ENCODE measurements at regions not wholly inside any gene's neighbourhood (a gene's known extent, or its start where the extent isn't known, plus 50 kb on each side); places are given as distances from the start of the nearest gene placed in this dataset.

DNA sequence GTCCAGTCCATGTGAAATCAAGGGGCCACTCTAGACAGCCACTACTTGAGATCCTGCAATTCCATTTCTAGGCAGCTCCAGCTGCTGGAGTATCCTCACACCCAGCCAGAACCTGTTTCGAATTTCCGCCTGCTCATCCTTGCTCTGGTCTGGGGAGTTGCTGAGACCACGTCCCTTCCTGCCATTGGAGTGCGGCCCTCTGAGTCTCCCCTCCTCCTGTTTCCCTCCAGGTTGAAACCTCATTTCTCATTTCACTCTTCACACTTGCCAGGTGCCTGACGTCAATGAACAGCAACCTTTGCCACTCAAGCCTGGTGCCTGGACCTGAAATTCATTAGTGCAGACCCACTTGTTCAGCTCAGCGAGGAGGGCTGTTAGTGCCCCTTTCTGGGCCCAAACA, 307.5 kb upstream of the SHH start:
- H3K27me3 Mint-ChIP-seq = peaks cover 1% of the 10 kb centered on the region
- no peaks in the 10 kb centered on the region for H3K36me3 Mint-ChIP-seq (ENCODE audit: low read depth)
- no peaks in the 10 kb centered on the region for H3K4me1 Mint-ChIP-seq (ENCODE audit: low read depth)
- no peak overlapping the region for H3K4me3 Mint-ChIP-seq
- no peaks in the 10 kb centered on the region for H3K9me3 Mint-ChIP-seq
- H3K27ac Mint-ChIP-seq = no peak overlapping the region
- intact Hi-C loops (cut with micrococcal nuclease) = no loop called here

DNA sequence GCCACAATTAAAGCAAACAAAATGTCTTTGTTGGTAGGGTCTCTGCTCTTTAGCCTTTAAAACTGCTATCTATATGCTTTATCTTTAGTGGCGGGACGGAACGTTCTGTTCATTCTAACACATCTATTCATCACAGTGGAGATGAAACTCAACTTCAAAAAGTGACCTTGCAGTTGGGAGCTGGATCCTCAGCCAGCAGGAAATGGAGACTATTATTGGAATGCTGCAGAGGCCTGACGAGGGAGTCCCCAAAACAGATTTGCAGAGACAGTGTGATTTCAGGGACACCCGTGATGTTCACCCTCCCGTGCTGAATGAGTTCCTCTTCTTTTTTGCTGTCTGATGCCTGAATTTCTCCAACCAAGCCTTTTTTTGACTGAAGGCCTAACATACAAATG, 306.0 kb upstream of the SHH start:
- no peaks in the 10 kb centered on the region for H3K9me3 Mint-ChIP-seq
- H3K27me3 Mint-ChIP-seq = peaks cover 1% of the 10 kb centered on the region
- H3K27ac Mint-ChIP-seq = no peak overlapping the region
- no peak overlapping the region for H3K4me3 Mint-ChIP-seq
- H3K4me1 Mint-ChIP-seq (ENCODE audit: low read depth) = no peaks in the 10 kb centered on the region
- intact Hi-C loops (cut with micrococcal nuclease) = no loop called here
- no peaks in the 10 kb centered on the region for H3K36me3 Mint-ChIP-seq (ENCODE audit: low read depth)

DNA sequence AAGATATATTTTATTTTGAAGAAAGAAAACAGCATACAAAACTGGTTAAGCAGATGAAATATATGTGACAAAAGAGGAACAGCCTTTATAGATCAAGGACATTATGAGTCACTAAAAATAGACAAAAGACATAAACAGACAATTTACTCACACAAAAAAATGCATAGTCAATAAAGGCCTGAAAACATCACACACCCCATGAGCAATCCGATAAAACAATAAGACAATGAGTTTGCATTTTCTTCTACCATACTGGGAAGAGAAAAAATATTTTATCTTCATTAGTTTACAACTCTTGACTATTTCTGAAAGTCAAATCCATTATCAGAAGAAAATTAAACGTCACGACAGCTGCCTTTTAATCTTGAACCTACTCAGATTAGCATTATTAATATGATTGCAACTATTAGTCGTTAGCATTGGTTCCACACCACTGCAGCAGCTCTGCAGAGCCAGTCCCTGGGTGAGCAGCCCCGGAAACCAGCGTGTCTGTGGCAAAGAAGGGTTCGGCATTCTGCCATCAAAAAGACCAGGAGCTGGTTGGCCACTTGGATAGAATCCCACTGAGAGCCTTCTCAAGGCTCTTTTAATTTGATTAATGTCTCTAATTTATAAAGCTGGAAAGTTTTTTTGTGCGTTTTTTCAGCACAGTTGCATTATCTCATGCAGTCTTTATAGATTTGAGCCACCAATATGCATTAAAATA, 305.4 kb upstream of the SHH start:
- H3K4me3 Mint-ChIP-seq = no peak overlapping the region
- intact Hi-C loops (cut with micrococcal nuclease) = no loop called here
- no peaks in the 10 kb centered on the region for H3K4me1 Mint-ChIP-seq (ENCODE audit: low read depth)
- peaks cover 1% of the 10 kb centered on the region for H3K27me3 Mint-ChIP-seq
- no peaks in the 10 kb centered on the region for H3K9me3 Mint-ChIP-seq
- no peaks in the 10 kb centered on the region for H3K36me3 Mint-ChIP-seq (ENCODE audit: low read depth)
- no peak overlapping the region for H3K27ac Mint-ChIP-seq

DNA sequence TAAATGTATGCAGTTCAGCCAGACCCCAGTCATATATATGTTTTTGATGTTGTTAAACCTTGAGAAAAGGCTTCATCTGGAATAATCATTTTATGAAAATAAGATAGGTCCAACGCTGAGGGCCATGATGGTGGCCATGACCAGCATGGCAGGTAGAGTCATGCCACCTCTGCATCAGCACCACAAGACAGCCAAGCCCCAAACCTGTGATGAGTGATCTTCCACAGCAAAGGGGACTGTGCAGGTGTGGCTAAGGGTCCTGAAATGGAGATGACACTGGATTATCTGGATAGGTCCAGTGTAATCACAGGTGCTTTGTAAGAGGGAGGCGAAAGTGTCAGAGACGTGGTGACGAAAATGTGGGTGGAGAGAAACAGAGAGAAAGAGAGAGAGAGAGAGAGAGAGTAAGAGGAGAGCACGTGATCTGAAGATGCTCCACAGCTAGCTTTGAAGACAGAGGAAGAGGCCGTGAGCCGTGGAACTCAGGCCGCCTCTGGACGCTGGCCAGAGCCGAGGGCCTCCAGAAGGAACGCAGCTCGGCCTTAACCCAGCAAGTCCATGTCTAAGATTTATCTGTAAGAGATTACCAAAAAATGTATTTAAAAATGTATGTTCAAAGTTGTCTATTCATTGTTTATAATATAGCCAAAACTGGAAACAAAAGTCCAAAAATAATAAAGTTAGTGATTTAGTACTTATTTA, 304.4 kb upstream of the SHH start:
- Mint-ChIP-seq H3K9me3 (no peaks in the 10 kb centered on the region), H3K27ac (no peak overlapping the region), H3K4me3 (no peak overlapping the region), H3K4me1 (ENCODE audit: low read depth) (no peaks in the 10 kb centered on the region), H3K27me3 (peaks cover 1% of the 10 kb centered on the region), H3K36me3 (ENCODE audit: low read depth) (no peaks in the 10 kb centered on the region)
- intact Hi-C loops (cut with micrococcal nuclease) = no loop called here

DNA sequence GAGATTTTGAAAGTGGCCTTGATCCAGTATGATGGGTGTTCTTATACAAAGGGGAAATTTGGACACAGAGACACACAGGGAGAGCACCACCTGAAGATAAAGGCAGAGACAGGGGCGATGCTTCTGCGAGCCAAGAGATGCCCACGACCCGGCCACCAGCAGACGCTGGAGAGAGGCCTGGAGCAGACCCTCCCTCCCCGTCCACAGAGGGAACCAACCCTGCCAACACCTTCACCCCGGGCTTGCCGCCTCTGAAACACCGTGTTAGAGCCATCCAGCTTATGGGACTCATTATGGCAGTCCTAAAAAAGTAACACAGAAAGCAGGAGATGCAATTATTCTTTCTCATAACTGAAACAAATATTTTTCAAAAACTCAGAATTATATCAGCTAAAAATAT, 303.3 kb upstream of the SHH start:
- no peak overlapping the region for H3K4me3 Mint-ChIP-seq
- H3K27ac Mint-ChIP-seq = no peak overlapping the region
- H3K4me1 Mint-ChIP-seq (ENCODE audit: low read depth) = no peaks in the 10 kb centered on the region
- intact Hi-C loops (cut with micrococcal nuclease) = no loop called here
- H3K27me3 Mint-ChIP-seq = peaks cover 1% of the 10 kb centered on the region
- H3K9me3 Mint-ChIP-seq = no peaks in the 10 kb centered on the region
- no peaks in the 10 kb centered on the region for H3K36me3 Mint-ChIP-seq (ENCODE audit: low read depth)

DNA sequence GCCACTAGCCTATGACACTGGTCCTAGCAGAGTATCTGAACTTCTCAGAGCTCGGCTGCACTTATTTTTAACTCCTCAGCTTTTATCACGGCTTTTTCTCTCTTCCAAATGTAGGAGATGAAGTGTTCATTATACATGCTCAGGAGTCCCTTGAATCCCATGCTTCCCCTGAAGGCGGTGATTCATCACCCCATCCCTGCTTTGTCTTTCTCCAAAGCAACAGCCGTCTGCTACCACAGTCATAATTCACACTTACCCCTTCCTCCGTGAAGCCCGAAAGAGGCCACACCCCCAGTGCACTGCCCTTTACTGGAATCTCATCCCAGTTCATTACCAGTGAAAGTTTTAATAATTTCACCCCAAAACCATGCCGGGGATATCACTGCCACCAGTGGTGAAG, 301.5 kb upstream of the SHH start:
- Mint-ChIP-seq H3K27me3 (no peaks in the 10 kb centered on the region), H3K36me3 (ENCODE audit: low read depth) (no peaks in the 10 kb centered on the region), H3K9me3 (no peaks in the 10 kb centered on the region), H3K27ac (no peak overlapping the region), H3K4me3 (no peak overlapping the region), H3K4me1 (ENCODE audit: low read depth) (no peaks in the 10 kb centered on the region)
- intact Hi-C loops (cut with micrococcal nuclease) = no loop called here

DNA sequence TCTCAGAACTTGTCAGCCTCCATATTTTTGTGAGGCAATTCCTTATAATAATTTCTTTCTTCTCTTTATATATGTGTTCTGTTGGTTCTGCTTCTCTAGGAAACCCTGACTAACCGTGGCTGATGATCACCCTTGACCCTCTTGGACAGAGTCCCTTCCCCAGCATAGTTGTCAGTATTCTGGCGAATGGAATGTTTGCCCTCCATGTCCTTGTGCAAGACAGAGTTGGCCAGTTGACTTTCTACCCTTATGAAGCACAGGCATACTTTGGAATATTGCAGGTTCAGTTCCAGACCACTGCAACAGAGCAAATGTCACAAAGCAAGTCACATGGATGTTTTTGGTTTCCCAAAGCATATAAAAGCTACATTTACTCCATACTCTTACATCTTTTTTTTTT, 297.7 kb upstream of the SHH start:
- H3K36me3 Mint-ChIP-seq (ENCODE audit: low read depth) = no peaks in the 10 kb centered on the region
- H3K4me3 Mint-ChIP-seq = no peak overlapping the region
- H3K27me3 Mint-ChIP-seq = no peaks in the 10 kb centered on the region
- no peaks in the 10 kb centered on the region for H3K4me1 Mint-ChIP-seq (ENCODE audit: low read depth)
- H3K27ac Mint-ChIP-seq = no peak overlapping the region
- intact Hi-C loops (cut with micrococcal nuclease) = no loop called here
- H3K9me3 Mint-ChIP-seq = no peaks in the 10 kb centered on the region

DNA sequence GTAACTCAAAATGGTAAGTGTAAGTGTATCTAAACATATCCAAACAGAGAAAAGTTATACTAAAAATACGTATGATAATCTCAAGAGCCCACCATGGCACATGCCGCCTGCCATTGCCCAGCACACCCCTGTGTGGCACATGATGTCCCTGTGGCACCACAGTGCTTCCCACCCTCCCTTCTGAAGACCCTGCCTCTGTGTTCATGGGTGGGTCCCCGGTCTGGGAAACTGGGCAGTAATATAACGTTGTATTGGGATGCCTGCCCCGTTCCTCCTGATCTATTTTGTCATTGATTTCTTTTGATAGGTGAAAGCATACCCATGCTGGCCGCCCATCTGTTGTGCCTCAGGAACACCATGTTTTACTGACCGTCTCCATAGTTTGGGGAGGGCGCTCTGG, 296.8 kb upstream of the SHH start:
- no peak overlapping the region for H3K27ac Mint-ChIP-seq
- H3K4me1 Mint-ChIP-seq (ENCODE audit: low read depth) = no peaks in the 10 kb centered on the region
- H3K9me3 Mint-ChIP-seq = no peaks in the 10 kb centered on the region
- H3K36me3 Mint-ChIP-seq (ENCODE audit: low read depth) = no peaks in the 10 kb centered on the region
- H3K27me3 Mint-ChIP-seq = no peaks in the 10 kb centered on the region
- H3K4me3 Mint-ChIP-seq = no peak overlapping the region
- intact Hi-C loops (cut with micrococcal nuclease) = no loop called here

DNA sequence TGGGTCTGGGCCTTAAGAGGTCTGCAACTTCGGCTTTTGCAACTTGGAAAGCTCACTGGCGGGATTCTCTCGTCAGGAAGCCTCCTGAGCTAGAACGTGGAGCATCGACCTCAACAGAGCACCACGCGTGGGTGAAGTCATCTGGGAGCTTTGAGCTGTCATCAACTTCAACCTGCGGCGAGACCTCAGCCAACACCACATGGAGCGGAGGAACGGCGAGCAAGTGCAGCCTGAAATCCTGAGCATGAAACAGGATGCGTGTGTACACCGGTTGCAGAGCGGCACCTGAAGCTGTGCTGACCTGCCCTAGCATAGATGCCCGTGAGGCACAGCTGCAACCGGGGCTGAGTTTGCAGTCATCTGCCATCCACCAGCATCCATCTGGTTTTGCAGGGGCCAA, 295.7 kb upstream of the SHH start:
- intact Hi-C loops (cut with micrococcal nuclease) = no loop called here
- Mint-ChIP-seq H3K4me1 (ENCODE audit: low read depth) (no peaks in the 10 kb centered on the region), H3K27me3 (no peaks in the 10 kb centered on the region), H3K9me3 (no peaks in the 10 kb centered on the region), H3K36me3 (ENCODE audit: low read depth) (no peaks in the 10 kb centered on the region), H3K4me3 (no peak overlapping the region), H3K27ac (no peak overlapping the region)

DNA sequence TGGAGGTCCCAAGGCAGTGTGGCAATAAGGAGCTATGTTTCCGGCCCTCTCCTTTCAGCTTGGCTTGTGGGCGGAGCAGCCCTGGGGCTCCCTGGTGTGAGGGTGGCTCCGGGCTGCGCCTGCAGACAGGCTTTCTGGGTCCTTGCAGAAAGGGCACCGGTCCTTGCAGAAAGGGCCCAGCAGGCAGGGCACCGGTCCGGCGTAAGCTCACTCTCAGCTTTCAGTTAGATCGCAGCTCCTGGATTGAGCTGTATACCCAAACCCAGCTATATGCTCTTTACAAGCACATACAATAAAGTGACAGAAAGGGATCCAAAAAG, 293.8 kb upstream of the SHH start:
- intact Hi-C loops (cut with micrococcal nuclease) = no loop called here
- Mint-ChIP-seq H3K4me3 (no peak overlapping the region), H3K4me1 (ENCODE audit: low read depth) (no peaks in the 10 kb centered on the region), H3K27ac (no peak overlapping the region), H3K36me3 (ENCODE audit: low read depth) (no peaks in the 10 kb centered on the region), H3K27me3 (no peaks in the 10 kb centered on the region), H3K9me3 (no peaks in the 10 kb centered on the region)

DNA sequence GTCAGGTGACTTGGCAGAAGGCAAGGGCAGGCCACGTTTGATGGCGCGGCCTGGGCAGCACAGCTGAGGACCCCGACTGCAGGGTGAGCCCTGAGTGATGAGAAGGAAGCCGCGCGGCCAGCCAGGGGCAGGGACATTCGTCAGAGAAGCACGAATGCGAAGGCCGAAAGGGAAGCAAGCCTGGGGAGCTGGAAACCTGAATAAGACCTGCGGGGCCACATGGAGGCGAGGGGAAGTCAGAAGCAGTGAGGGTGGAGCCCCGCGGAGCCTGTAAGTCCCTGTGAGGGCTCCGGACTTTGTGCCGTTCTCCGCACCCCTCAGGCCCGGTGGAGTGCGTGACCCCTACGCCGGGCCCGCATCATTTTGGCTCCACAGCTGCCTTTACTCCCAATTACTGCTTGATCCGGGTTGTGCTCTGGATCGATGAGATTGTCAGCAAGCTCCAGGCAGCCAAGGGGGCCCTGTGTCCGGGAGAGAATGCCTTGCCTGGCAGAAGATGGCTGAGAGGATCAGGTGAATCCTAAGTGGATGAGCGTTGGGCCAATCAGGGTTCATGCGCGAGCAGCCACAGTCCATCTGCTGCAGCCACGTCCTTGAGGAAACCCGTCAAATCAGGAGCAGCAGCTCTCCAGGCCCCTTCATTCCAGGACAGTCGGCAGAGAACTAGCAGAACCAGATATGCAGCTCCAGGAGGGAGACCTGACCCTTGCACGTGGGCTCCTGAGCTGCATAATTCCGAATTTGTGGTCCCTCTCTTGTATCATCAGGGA, 293.3 kb upstream of the SHH start:
- no peaks in the 10 kb centered on the region for H3K36me3 Mint-ChIP-seq (ENCODE audit: low read depth)
- intact Hi-C loops (cut with micrococcal nuclease) = no loop called here

DNA sequence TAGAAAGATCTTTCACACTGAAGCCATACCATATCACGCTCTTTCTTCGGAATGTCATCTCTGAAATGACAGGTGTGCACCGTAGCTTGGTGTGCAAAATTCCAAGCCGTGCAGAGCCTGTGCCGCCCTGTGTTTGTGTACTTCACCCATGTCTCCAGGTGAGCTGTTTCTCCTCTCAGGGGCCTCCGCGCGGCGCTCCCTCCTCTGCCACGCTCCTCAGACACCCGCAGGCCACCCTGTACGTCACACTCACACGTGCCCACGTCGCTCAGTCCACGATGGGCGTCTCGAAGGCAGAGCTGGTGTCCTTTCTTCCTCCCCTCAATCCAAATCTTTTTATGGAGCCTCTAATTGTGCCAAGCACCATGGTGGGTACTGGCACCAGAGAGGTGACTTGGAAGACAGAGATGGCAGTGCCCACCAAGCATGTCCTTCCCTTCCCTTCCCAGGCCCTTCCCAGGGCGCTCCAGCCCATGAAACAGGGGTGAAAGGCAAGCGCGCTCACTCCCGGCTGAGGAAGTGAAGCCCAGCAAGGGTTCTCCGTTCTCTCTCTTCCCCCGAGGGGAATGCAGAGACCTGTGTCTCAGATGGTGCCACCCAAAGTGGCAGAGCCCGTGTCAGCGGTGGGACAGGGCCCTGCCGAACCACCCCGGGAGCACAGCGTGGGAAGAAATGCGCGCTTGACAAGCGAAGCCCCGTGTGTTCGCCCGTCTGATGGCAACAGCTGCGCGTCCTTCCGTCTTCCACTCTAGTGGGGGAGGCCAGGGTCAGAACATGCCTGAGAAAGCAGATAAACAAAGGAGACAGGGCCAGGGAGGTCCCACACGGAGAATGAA, 292.5 kb upstream of the SHH start:
- Mint-ChIP-seq H3K27ac (no peak overlapping the region), H3K36me3 (ENCODE audit: low read depth) (no peaks in the 10 kb centered on the region), H3K27me3 (no peaks in the 10 kb centered on the region), H3K4me3 (no peak overlapping the region), H3K9me3 (no peaks in the 10 kb centered on the region), H3K4me1 (ENCODE audit: low read depth) (no peaks in the 10 kb centered on the region)
- intact Hi-C loops (cut with micrococcal nuclease) = no loop called here

More for the DNA sequence above, 293.3 kb upstream of the SHH start:
- Mint-ChIP-seq H3K27ac (no peak overlapping the region), H3K4me1 (ENCODE audit: low read depth) (no peaks in the 10 kb centered on the region), H3K27me3 (no peaks in the 10 kb centered on the region), H3K4me3 (no peak overlapping the region), H3K9me3 (no peaks in the 10 kb centered on the region)

DNA sequence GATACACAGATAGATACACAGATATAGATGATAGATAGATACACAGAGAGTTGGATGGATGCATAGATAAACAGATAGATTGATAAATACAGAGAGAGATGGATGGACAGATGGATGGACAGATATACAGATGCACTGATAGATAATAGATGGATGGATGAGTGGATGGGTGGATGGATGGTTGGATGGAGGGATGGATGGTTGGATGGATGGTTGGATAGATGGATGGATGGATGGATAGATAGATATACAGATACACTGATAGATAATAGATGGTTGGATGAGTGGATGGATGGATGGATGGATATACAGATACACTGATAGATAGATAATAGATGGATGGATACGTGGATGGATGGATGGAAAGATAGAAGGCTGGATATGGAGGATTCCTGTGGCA, 290.0 kb upstream of the SHH start:
- H3K27me3 Mint-ChIP-seq = no peaks in the 10 kb centered on the region
- no peaks in the 10 kb centered on the region for H3K4me1 Mint-ChIP-seq (ENCODE audit: low read depth)
- no peak overlapping the region for H3K27ac Mint-ChIP-seq

DNA sequence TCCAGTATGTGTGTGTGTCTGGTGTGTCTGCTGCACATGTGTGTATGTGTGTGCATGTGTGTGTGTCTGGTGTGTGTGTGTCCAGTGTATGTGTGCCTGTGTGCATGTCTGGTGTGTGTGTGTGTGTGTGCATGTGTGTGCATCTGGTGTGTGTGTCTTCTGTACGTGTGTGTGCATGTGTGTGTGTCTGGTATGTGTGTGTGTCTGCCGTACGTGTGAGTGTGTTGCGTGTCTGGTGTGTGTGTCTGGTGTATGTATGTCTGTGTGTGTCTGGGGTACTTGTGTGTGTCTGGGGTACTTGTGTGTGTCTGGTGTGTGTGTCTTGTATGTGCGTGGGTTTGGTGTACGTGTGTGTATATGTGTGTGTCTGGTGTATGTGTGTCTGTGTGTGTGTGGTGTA, 289.1 kb upstream of the SHH start:
- Mint-ChIP-seq H3K4me1 (ENCODE audit: low read depth) (no peaks in the 10 kb centered on the region), H3K9me3 (no peaks in the 10 kb centered on the region), H3K4me3 (no peak overlapping the region), H3K36me3 (ENCODE audit: low read depth) (no peaks in the 10 kb centered on the region), H3K27ac (no peak overlapping the region), H3K27me3 (no peaks in the 10 kb centered on the region)
- intact Hi-C loops (cut with micrococcal nuclease) = no loop called here

More for the DNA sequence above, 290.0 kb upstream of the SHH start:
- intact Hi-C loops (cut with micrococcal nuclease) = no loop called here
- Mint-ChIP-seq H3K9me3 (no peaks in the 10 kb centered on the region), H3K36me3 (ENCODE audit: low read depth) (no peaks in the 10 kb centered on the region), H3K4me3 (no peak overlapping the region)

Data from dendritic cell treated with granulocyte-macrophage colony-stimulating factor and Interleukin-4, amounts not matched to agents 40 ng/mL and 50 ng/mL, for 4 days (primary cell).